Brain microvascular endothelial cell (primary cell): ENCODE measurements at regions not wholly inside any gene's neighbourhood (a gene's known extent, or its start where the extent isn't known, plus 50 kb on each side); places are given as distances from the start of the nearest gene placed in this dataset.

ENCODE experiments used
- DNase-seq: peaks from one replicate; pipeline ENCODE4 v3.0.0-alpha.2; 2020
- H3K27ac ChIP-seq: fragments of 250-450 bp; sonication (Bioruptor Pico); 2 replicates; pipeline ENCODE4 v1.5.1; 2020; ENCODE audit warnings: mild to moderate bottlenecking, moderate library complexity
- H3K27me3 ChIP-seq: fragments of 250-450 bp; sonication (Bioruptor Pico); replicated peaks from 2 replicates; pipeline ENCODE4 v1.5.1; 2020; ENCODE audit warnings: mild to moderate bottlenecking
- H3K36me3 ChIP-seq: fragments of 250-450 bp; sonication (Bioruptor Pico); replicated peaks from 2 replicates; pipeline ENCODE4 v1.5.1; 2020; ENCODE audit warnings: mild to moderate bottlenecking
- H3K4me3 ChIP-seq: 2 replicates; pipeline ENCODE4 v1.5.1; 2011; ENCODE audit warnings: low read depth, mild to moderate bottlenecking, control low read depth, low read length, moderate library complexity
- CTCF ChIP-seq: IDR thresholded peaks from 2 replicates; pipeline ENCODE4 v1.5.1; 2011; ENCODE audit warnings: low read depth, mild to moderate bottlenecking, moderate library complexity, low read length, control low read depth, inconsistent platforms; ENCODE audit errors: missing control alignments
- in situ Hi-C: cut with HindIII; loops from 2 replicates; pipeline ENCODE4 v1.10.0; 2017; ENCODE audit warnings: low sequenced_read_pairs, low pct_ligation_motif_present

DNA sequence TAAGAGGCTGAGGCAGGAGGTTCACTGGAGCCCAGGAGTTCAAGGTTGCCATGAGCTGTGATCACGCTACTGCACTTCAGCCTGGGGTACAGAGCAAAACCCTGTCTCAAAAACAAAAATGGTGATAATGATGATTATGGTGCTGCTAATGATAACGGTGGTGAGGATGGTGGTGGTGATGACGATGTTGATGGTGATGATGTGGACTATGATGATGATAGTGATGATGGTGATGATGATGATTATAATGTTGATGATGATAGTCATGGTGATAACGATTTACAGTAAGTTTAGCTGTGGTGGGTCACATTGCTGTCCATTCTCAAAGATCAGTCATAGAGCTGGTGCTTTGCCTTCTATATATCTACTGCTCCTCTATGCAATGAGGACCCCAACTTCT, 1340.6 kb downstream of the UQCRFS1 start:
- in situ Hi-C loops: no loop called here
- no peak overlapping the region for H3K27ac ChIP-seq
- TF ChIP-seq CTCF: no peak
- no peak overlapping the region for H3K4me3 ChIP-seq
- H3K36me3 ChIP-seq: no peaks in the 10 kb centered on the region
- no peak for DNase-seq
- no peaks in the 10 kb centered on the region for H3K27me3 ChIP-seq

- Histone ChIP-seq H3K4me3 (no peak overlapping the region), H3K27ac (no peak overlapping the region), H3K36me3 (no peaks in the 10 kb centered on the region), H3K27me3 (no peaks in the 10 kb centered on the region)
- no peak for TF ChIP-seq CTCF
- in situ Hi-C loops: no loop called here
- no peak for DNase-seq
Measured at GRCh38 chr19:27870293-27870692, 1342.7 kb downstream of the UQCRFS1 start.

- no peak overlapping the region for H3K27ac ChIP-seq
- no peak overlapping the region for H3K4me3 ChIP-seq
- H3K36me3 ChIP-seq: no peaks in the 10 kb centered on the region
- in situ Hi-C loops: no loop called here
- TF ChIP-seq CTCF: no peak
- no peaks in the 10 kb centered on the region for H3K27me3 ChIP-seq
- DNase-seq: no peak
Measured at GRCh38 chr19:27868007-27868406, 1344.9 kb downstream of the UQCRFS1 start.

DNA sequence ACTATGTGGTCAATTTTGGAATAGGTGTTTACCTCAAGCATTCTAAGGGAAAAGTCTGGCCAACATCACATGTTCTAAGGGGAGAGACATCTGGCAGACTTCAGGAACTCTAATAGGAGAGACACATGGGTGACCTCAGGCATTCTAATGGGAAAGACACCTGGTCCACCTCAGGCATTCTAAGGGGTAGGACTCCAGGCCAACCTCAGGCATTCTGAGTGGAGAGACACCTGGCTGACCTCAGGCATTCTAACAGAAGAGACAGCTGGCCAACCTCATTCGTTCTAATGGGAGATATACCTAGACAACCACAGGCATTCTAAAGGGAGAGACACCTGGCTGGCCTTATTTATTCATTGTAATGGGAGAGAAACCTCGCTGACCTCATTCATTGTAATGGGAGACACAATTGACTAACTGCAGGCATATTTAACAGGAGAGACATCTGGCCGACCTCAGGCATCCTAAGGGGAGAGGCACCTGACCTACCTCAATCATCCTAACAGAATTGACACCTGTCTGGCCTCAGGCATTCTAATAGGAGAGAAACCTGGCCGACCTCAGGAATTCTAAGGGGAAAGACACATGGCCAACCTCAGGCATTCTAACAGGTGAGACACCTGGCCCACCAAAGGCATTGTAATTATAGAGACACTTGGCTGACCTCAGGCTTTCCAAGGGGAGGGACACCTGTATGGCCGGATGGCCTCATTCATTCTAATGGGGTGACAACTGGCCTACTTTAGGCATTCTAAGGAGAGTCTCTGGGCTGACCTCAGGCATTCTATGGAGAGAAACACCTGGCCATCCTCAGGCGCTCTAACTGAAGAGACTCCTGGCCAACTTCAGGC, 1346.8 kb downstream of the UQCRFS1 start:
- no peak overlapping the region for H3K4me3 ChIP-seq
- no peaks in the 10 kb centered on the region for H3K27me3 ChIP-seq
- no peak overlapping the region for H3K27ac ChIP-seq
- no peaks in the 10 kb centered on the region for H3K36me3 ChIP-seq
- no peak for DNase-seq
- in situ Hi-C loops: no loop called here
- no peak for TF ChIP-seq CTCF

DNA sequence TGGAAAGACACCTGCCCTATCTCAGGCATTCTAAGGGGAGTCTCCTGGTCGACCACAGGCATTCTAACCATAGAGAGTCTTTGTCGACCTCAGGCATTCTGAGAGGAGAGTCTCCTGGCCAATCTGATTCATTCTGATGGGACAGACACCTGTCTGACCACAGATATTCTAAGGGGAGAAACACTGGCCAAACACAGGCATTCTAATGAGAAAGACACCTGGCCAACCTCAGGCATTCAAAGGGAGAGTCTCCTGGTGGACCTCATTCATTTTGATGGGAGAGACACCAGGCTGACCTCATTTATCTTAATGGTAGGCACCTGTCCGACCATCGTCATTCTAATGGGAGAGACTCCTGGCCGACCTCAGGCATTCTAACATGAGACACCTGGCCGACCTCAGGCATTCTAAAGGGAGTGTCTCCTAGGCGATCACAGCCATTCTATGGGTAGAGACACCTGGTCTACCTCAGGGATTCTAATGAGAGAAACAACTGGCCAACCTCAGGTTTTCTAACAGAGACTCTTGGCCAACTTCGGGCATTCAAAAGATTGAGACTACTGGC, 1351.5 kb downstream of the UQCRFS1 start:
- Histone ChIP-seq H3K27ac (no peak overlapping the region), H3K36me3 (no peaks in the 10 kb centered on the region), H3K4me3 (no peak overlapping the region), H3K27me3 (no peaks in the 10 kb centered on the region)
- TF ChIP-seq CTCF: no peak
- in situ Hi-C loops: no loop called here
- no peak for DNase-seq
